ENCODE measurements at regions not wholly inside any gene's neighbourhood (a gene's known extent, or its start where the extent isn't known, plus 50 kb on each side); places are given as distances from the start of the nearest gene placed in this dataset.

GRCh38 chr20:21653628-21654027 lies 51.8 kb upstream of the PAX1 start:
- WGBS (ENCODE audit: insufficient coverage): 88% methylated on average over 4 of the region's 4 CpGs
- intact Hi-C loops (cut with micrococcal nuclease): no loop called here
- Histone ChIP-seq H3K4me3 (ENCODE audit: low read length) (no peak overlapping the region), H3K36me3 (ENCODE audit: control insufficient read depth, insufficient read depth, low read length) (no peaks in the 10 kb centered on the region), H3K27ac (ENCODE audit: low read length) (no peak overlapping the region), H3K27me3 (ENCODE audit: control insufficient read depth, insufficient read depth, low read length) (no peaks in the 10 kb centered on the region), H3K4me1 (ENCODE audit: control insufficient read depth, insufficient read depth, low read length) (no peaks in the 10 kb centered on the region), H3K9me3 (ENCODE audit: control insufficient read depth, insufficient read depth, low read length) (no peaks in the 10 kb centered on the region)
- H3K27ac Mint-ChIP-seq: no peak overlapping the region
- peaks cover 0 to 5% of the 10 kb centered on the region in 2 donors for H3K9me3 Mint-ChIP-seq
- no peaks in the 10 kb centered on the region for H3K36me3 Mint-ChIP-seq
- H3K4me1 Mint-ChIP-seq: no peaks in the 10 kb centered on the region
- ATAC-seq (no peak), DNase-seq (no peak)
- no peak overlapping the region for H3K4me3 Mint-ChIP-seq
- peaks cover 0 to 4% of the 10 kb centered on the region in 2 donors for H3K27me3 Mint-ChIP-seq (ENCODE audit: low read depth in 2 of 2)
- no peak for TF ChIP-seq CTCF (IDR thresholded peaks at IDR 0.05)

GRCh38 chr20:21643417-21643816 lies 62.0 kb upstream of the PAX1 start:
- no peak overlapping the region for H3K27ac ChIP-seq (ENCODE audit: low read length)
- 85% methylated on average over 6 of the region's 6 CpGs for WGBS (ENCODE audit: insufficient coverage)
- H3K4me3 ChIP-seq (ENCODE audit: low read length): no peak overlapping the region
- Mint-ChIP-seq H3K4me3 (no peak overlapping the region), H3K36me3 (peaks cover 7% of the 10 kb centered on the region), H3K9me3 (peaks cover 9 to 13% of the 10 kb centered on the region in 2 donors), H3K27me3 (ENCODE audit: low read depth in 2 of 2) (peaks cover 0 to 3% of the 10 kb centered on the region in 2 donors), H3K4me1 (no peaks in the 10 kb centered on the region), H3K27ac (no peak overlapping the region)
- no peak for DNase-seq
- no peak for ATAC-seq
- no peak for TF ChIP-seq CTCF (IDR thresholded peaks at IDR 0.05)
- intact Hi-C loops (cut with micrococcal nuclease): no loop called here
- H3K9me3 ChIP-seq (ENCODE audit: control insufficient read depth, insufficient read depth, low read length): peaks cover 3% of the 10 kb centered on the region
- H3K27me3 ChIP-seq (ENCODE audit: control insufficient read depth, insufficient read depth, low read length): no peaks in the 10 kb centered on the region
- H3K4me1 ChIP-seq (ENCODE audit: control insufficient read depth, insufficient read depth, low read length): no peaks in the 10 kb centered on the region
- H3K36me3 ChIP-seq (ENCODE audit: control insufficient read depth, insufficient read depth, low read length): no peaks in the 10 kb centered on the region

- H3K27ac ChIP-seq (ENCODE audit: low read length): no peak overlapping the region
- Mint-ChIP-seq H3K4me3 (no peak overlapping the region), H3K27ac (no peak overlapping the region), H3K4me1 (no peaks in the 10 kb centered on the region), H3K9me3 (peaks cover 9 to 13% of the 10 kb centered on the region in 2 donors), H3K27me3 (ENCODE audit: low read depth in 2 of 2) (peaks cover 0 to 3% of the 10 kb centered on the region in 2 donors), H3K36me3 (peaks cover 6% of the 10 kb centered on the region)
- peaks cover 3% of the 10 kb centered on the region for H3K9me3 ChIP-seq (ENCODE audit: control insufficient read depth, insufficient read depth, low read length)
- no peak for TF ChIP-seq CTCF (IDR thresholded peaks at IDR 0.05)
- no peaks in the 10 kb centered on the region for H3K36me3 ChIP-seq (ENCODE audit: control insufficient read depth, insufficient read depth, low read length)
- no peaks in the 10 kb centered on the region for H3K27me3 ChIP-seq (ENCODE audit: control insufficient read depth, insufficient read depth, low read length)
- WGBS (ENCODE audit: insufficient coverage): 22% methylated on average over 4 of the region's 4 CpGs
- ATAC-seq (no peak), DNase-seq (no peak)
- intact Hi-C loops (cut with micrococcal nuclease): no loop called here
- no peaks in the 10 kb centered on the region for H3K4me1 ChIP-seq (ENCODE audit: control insufficient read depth, insufficient read depth, low read length)
- no peak overlapping the region for H3K4me3 ChIP-seq (ENCODE audit: low read length)
Observed at GRCh38 chr20:21640556-21640955, 64.9 kb upstream of the PAX1 start.

- H3K9me3 ChIP-seq (ENCODE audit: control insufficient read depth, insufficient read depth, low read length): no peaks in the 10 kb centered on the region
Observed at GRCh38 chr20:21633829-21634228, 71.6 kb upstream of the PAX1 start.

More at GRCh38 chr20:21633829-21634228, 71.6 kb upstream of the PAX1 start:
- Histone ChIP-seq H3K27me3 (ENCODE audit: control insufficient read depth, insufficient read depth, low read length) (no peaks in the 10 kb centered on the region), H3K27ac (ENCODE audit: low read length) (no peak overlapping the region), H3K36me3 (ENCODE audit: control insufficient read depth, insufficient read depth, low read length) (no peaks in the 10 kb centered on the region), H3K4me1 (ENCODE audit: control insufficient read depth, insufficient read depth, low read length) (no peaks in the 10 kb centered on the region), H3K4me3 (ENCODE audit: low read length) (no peak overlapping the region)
- TF ChIP-seq CTCF (IDR thresholded peaks at IDR 0.05): no peak
- H3K9me3 Mint-ChIP-seq: peaks cover 0 to 2% of the 10 kb centered on the region in 2 donors
- DNase-seq (no peak), ATAC-seq (no peak)
- H3K36me3 Mint-ChIP-seq: no peaks in the 10 kb centered on the region
- intact Hi-C loops (cut with micrococcal nuclease): no loop called here
- no peak overlapping the region for H3K27ac Mint-ChIP-seq
- WGBS (ENCODE audit: insufficient coverage): 86% methylated on average over 4 of the region's 4 CpGs
- H3K27me3 Mint-ChIP-seq (ENCODE audit: low read depth in 2 of 2): peaks cover 0 to 4% of the 10 kb centered on the region in 2 donors
- H3K4me3 Mint-ChIP-seq: no peak overlapping the region
- no peaks in the 10 kb centered on the region for H3K4me1 Mint-ChIP-seq
